ENCODE measurements at regions not wholly inside any gene's neighbourhood (a gene's known extent, or its start where the extent isn't known, plus 50 kb on each side); places are given as distances from the start of the nearest gene placed in this dataset.
A peak's percentile ranks its signal among the peaks of the same experiment; 100 is the strongest.

DNA sequence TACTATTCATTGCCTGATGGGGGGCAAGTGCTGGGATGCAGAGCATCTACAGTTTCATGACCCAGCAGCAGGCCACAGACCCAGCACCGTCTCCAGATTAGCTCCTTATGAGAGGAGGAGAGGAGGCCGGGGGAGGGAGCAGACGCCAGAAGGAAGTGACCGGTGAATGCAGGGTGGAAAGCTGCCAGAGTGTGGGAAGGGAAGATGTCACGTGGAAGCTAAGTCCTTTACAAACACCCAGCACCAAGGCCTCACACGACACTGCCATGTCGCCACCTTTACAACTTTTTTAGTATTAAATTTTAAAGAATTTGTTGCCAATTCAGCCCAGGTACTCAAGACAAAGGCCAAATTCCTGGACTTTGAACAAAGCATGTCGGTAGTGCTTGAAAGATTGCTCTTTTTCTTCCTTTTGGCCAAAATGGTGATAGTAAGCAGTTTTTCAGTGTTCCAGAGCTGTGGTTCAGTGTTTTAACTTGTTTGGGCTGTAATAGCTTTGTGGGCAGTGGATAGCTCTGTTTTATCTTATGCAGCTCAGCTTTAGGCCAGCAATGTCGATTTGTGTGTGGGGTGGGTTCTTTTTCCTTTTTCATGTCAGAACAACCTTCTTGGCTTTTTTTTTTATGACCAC, 58.2 kb downstream of the ZBTB38 start:
- in situ Hi-C loops (cut with HindIII; ENCODE audit: low sequenced_read_pairs), result no loop called here
- peak; percentile 64 for DNase-seq (ENCODE audit: low read depth, low spot score)
- TF ChIP-seq, protein P1, sequence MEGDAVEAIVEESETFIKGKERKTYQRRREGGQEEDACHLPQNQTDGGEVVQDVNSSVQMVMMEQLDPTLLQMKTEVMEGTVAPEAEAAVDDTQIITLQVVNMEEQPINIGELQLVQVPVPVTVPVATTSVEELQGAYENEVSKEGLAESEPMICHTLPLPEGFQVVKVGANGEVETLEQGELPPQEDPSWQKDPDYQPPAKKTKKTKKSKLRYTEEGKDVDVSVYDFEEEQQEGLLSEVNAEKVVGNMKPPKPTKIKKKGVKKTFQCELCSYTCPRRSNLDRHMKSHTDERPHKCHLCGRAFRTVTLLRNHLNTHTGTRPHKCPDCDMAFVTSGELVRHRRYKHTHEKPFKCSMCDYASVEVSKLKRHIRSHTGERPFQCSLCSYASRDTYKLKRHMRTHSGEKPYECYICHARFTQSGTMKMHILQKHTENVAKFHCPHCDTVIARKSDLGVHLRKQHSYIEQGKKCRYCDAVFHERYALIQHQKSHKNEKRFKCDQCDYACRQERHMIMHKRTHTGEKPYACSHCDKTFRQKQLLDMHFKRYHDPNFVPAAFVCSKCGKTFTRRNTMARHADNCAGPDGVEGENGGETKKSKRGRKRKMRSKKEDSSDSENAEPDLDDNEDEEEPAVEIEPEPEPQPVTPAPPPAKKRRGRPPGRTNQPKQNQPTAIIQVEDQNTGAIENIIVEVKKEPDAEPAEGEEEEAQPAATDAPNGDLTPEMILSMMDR (IDR thresholded peaks at IDR 0.05; ENCODE audit: low read depth, low read length), result no peak
- H3K4me3 ChIP-seq (ENCODE audit: low read depth, low read length), result no peak overlapping the region

DNA sequence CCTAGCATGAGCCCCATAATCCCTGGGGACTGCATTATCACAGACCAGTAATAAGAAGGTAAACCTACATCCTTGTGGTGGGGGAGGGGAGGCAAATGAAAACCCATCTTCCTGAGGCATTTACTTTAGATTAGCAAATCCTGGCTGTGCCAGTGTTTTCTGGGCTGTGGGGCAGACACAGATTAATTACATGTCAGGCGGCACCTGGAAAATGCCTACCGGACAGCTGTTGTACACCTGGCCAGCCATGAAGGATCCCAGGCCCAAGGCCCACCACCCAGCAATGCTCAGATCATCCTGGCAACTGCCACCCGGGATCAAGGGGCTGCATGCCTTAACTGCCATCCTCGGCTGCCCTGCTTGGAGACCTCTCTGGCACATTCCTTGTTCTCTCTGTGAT, 59.1 kb upstream of the RASA2 start:
- DNase-seq (ENCODE audit: low read depth, low spot score), result no peak
- no peak overlapping the region for H3K4me3 ChIP-seq (ENCODE audit: low read depth, low read length)
- TF ChIP-seq, protein P1 (IDR thresholded peaks at IDR 0.05; ENCODE audit: low read depth, low read length), result no peak
- in situ Hi-C loops (cut with HindIII; ENCODE audit: low sequenced_read_pairs), result no loop called here

DNA sequence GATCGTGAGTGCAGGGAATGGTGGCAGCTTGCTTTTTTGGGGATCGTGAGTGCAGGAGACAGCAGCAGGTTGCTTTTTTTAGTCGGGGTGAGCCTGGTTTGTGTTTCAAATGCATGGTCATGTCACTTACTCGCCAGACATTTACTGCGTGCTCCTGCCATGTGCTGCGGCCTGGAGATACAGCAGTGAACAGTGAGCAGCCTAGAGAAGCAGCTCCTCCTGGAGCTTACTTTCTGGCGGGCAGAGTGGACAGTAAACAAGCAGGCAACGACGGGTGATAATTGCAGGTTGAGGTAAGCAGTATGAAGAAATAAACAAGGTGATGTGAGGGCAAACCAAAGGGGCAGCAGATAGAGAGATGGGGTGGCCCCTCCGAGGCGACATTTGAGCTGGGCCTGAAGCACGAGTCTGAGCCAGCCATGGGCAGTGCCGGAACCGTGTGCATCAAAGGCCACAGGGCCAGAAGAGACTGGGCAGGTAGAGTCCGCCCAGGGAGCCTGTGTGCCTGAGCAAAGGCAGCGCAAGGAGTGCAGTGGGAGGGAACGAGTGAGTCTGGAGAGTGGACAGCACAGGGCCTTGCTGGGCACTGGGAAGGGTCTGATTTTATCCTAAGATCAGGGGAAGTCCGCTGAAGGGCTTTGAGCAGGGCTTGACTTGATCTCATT, 57.3 kb upstream of the RASA2 start:
- DNase-seq (ENCODE audit: low read depth, low spot score), result no peak
- no peak overlapping the region for H3K4me3 ChIP-seq (ENCODE audit: low read depth, low read length)
- TF ChIP-seq, protein P1 (IDR thresholded peaks at IDR 0.05; ENCODE audit: low read depth, low read length), result no peak
- in situ Hi-C loops (cut with HindIII; ENCODE audit: low sequenced_read_pairs), result no loop called here

DNA sequence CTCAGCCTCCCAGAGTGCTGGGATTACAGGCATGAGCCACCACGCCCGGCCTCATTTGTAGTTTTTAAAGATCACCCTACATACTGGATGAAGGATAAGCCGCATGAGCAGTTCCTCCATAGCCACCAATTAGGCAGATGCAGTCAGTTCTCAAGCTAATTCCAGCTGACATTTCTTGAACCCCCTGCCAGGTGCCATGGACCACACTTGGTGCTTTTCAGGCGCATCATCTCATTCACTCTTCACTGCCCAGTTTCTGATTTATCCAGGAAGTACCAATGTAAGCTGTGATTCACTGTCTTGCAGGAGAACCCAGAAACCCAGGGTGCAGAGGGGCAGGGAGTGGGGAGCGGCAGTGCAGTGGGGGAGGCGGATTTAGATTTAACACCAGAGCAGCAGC, 56.5 kb upstream of the RASA2 start:
- in situ Hi-C loops (cut with HindIII; ENCODE audit: low sequenced_read_pairs), result no loop called here
- TF ChIP-seq, protein P1 (IDR thresholded peaks at IDR 0.05; ENCODE audit: low read depth, low read length), result no peak
- DNase-seq (ENCODE audit: low read depth, low spot score), result no peak
- no peak overlapping the region for H3K4me3 ChIP-seq (ENCODE audit: low read depth, low read length)

DNA sequence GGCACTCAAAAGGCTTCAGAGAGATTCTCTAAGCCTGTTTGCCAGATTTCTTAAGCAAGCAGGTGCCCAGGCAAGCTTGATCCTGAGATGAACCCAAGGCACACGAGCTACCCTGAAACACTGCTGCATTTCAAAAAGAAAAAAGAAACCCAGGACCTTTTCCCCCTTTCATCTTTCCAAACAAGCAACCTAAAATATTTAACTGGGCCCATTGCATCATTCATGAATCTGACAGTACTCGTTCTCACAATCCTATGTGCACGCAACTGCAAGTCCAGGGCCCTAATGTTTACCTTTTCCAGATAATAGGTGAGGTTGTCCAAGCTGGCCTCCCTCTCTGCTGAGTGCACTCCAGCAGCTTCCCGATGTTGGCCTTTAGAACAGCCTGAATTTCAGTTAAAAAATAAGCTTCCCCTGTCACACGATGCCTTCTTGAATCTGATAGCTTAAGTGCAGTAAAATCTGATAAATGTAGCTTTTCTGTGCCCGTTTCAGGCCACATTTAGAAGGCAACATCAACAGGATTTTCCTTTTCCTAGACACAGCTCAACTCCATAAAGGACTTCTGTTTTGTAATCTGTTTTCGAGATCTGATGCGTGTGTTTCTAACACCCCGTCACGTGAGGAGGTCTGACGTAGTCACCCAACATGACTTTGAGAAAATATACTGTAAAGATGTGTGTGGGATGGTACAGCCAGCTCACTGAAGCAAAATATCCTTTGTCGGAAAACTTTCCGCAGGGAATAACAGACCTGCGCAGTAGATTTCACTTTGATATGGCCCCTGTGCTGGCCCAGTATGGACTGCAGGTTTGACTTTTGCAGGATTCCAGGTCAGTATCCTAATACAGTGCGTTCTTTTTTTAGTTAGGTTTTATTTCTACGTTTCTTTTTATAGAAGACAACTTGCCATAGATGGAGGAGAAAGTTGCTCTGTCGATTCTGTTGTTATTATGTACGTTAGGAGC, 55.1 kb upstream of the RASA2 start:
- no peak for DNase-seq (ENCODE audit: low read depth, low spot score)
- no peak overlapping the region for H3K4me3 ChIP-seq (ENCODE audit: low read depth, low read length)
- in situ Hi-C loops (cut with HindIII; ENCODE audit: low sequenced_read_pairs), result no loop called here
- TF ChIP-seq, protein P1 (IDR thresholded peaks at IDR 0.05; ENCODE audit: low read depth, low read length), result no peak

DNA sequence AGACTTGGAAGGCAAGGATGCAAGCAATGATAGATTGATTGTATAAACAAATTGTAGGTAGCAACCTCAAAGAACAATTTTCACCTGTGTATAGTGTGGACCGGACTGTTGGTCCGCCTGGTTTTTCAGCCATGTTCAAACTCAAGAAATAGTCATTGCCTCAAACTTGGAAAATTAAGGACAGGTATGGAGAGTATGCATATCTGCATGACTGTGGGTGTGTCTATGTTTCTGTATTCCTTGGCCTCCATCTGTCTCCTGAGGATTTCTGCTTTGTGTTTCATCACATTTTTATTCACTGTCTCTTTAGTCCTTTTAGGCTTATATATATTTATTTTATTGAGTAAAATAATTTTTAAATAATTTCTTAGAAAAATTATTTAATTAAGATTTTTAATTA, 53.9 kb upstream of the RASA2 start:
- in situ Hi-C loops (cut with HindIII; ENCODE audit: low sequenced_read_pairs), result no loop called here
- no peak for DNase-seq (ENCODE audit: low read depth, low spot score)
- no peak overlapping the region for H3K4me3 ChIP-seq (ENCODE audit: low read depth, low read length)
- TF ChIP-seq, protein P1 (IDR thresholded peaks at IDR 0.05; ENCODE audit: low read depth, low read length), result no peak

All from astrocyte of the spinal cord (primary cell).